H9 (cell line): ENCODE measurements at regions not wholly inside any gene's neighbourhood (a gene's known extent, or its start where the extent isn't known, plus 50 kb on each side); places are given as distances from the start of the nearest gene placed in this dataset.

Source experiments
- DNase-seq: peaks from one replicate; pipeline ENCODE4 v3.0.0-alpha.2; 2017
- H2AFZ ChIP-seq: one replicate; pipeline ENCODE4 v1.6.1; 2013; ENCODE audit warnings: mild to moderate bottlenecking, low read length, control low read depth, moderate library complexity
- H2AK5ac ChIP-seq: 2 replicates; pipeline ENCODE4 v1.6.1; 2013; ENCODE audit warnings: low read length, control low read depth, mixed read lengths; ENCODE audit not compliant: insufficient read length
- H2BK120ac ChIP-seq: one replicate; pipeline ENCODE4 v1.6.1; 2013; ENCODE audit warnings: low read depth, mild to moderate bottlenecking, low read length, control low read depth, inconsistent platforms; ENCODE audit not compliant: poor library complexity, severe bottlenecking
- H2BK12ac ChIP-seq: 2 replicates; pipeline ENCODE4 v1.6.1; 2013; ENCODE audit warnings: low read length, control low read depth, mixed read lengths, low read depth; ENCODE audit not compliant: insufficient read length
- H2BK15ac ChIP-seq: 2 replicates; pipeline ENCODE4 v1.6.1; 2013; ENCODE audit warnings: low read depth, low read length, control low read depth
- H2BK20ac ChIP-seq: one replicate; pipeline ENCODE4 v1.6.1; 2013; ENCODE audit warnings: low read depth, mild to moderate bottlenecking, low read length, control low read depth, inconsistent platforms; ENCODE audit not compliant: poor library complexity, severe bottlenecking
- H2BK5ac ChIP-seq: 2 replicates; pipeline ENCODE4 v1.6.1; 2013; ENCODE audit warnings: low read length, control low read depth, mixed read lengths; ENCODE audit not compliant: insufficient read length
- H3K14ac ChIP-seq: 2 replicates; pipeline ENCODE4 v1.6.1; 2013; ENCODE audit warnings: low read length, control low read depth; ENCODE audit not compliant: insufficient read depth
- H3K18ac ChIP-seq: 2 replicates; pipeline ENCODE4 v1.6.1; 2013; ENCODE audit warnings: low read depth, mild to moderate bottlenecking, mixed read lengths, low read length, control low read depth; ENCODE audit not compliant: insufficient read length
- H3K23ac ChIP-seq: 2 replicates; pipeline ENCODE4 v1.6.1; 2013; ENCODE audit warnings: low read length, control low read depth, mixed read lengths, low read depth; ENCODE audit not compliant: insufficient read length
- H3K23me2 ChIP-seq: 2 replicates; pipeline ENCODE4 v1.6.1; 2013; ENCODE audit warnings: low read depth, mild to moderate bottlenecking, mixed read lengths, low read length, control low read depth; ENCODE audit not compliant: insufficient read length, poor library complexity, severe bottlenecking
- H3K27ac ChIP-seq: 2 replicates; pipeline ENCODE4 v1.5.1; 2013; ENCODE audit warnings: low read length, control low read depth, mixed read lengths, low read depth; ENCODE audit not compliant: insufficient read length
- H3K27me3 ChIP-seq: 2 replicates; pipeline ENCODE4 v1.6.1; 2013; ENCODE audit warnings: low read length, control low read depth, inconsistent platforms; ENCODE audit not compliant: insufficient read depth
- H3K4ac ChIP-seq: 2 replicates; pipeline ENCODE4 v1.6.1; 2013; ENCODE audit warnings: low read depth, mild to moderate bottlenecking, control low read depth, inconsistent platforms, low read length, moderate library complexity
- H3K4me1 ChIP-seq: 2 replicates; pipeline ENCODE4 v1.6.1; 2013; ENCODE audit warnings: low read length, control low read depth, inconsistent platforms; ENCODE audit not compliant: insufficient read depth
- H3K4me2 ChIP-seq: 2 replicates; pipeline ENCODE4 v1.6.1; 2013; ENCODE audit warnings: low read length, control low read depth, mixed read lengths; ENCODE audit not compliant: insufficient read length, insufficient read depth
- H3K56ac ChIP-seq: 2 replicates; pipeline ENCODE4 v1.6.1; 2013; ENCODE audit warnings: low read depth, mild to moderate bottlenecking, mixed read lengths, low read length, control low read depth; ENCODE audit not compliant: insufficient read length
- H3K79me1 ChIP-seq: 2 replicates; pipeline ENCODE4 v1.6.1; 2013; ENCODE audit warnings: low read depth, mild to moderate bottlenecking, moderate library complexity, low read length, control low read depth, inconsistent platforms; ENCODE audit not compliant: insufficient read depth, poor library complexity, severe bottlenecking
- H3K79me2 ChIP-seq: 2 replicates; pipeline ENCODE4 v1.6.1; 2013; ENCODE audit warnings: low read length, control low read depth, inconsistent platforms; ENCODE audit not compliant: insufficient read depth
- H3K9ac ChIP-seq: 2 replicates; pipeline ENCODE4 v1.6.1; 2013; ENCODE audit warnings: low read length, control low read depth, mixed read lengths; ENCODE audit not compliant: insufficient read length; ENCODE audit errors: extremely low read depth
- H3K9me3 ChIP-seq: one replicate; pipeline ENCODE4 v1.6.1; 2013; ENCODE audit warnings: low read depth, low read length, inconsistent platforms; ENCODE audit not compliant: control insufficient read depth
- H3T11ph ChIP-seq: one replicate; pipeline ENCODE4 v1.6.1; 2013; ENCODE audit warnings: mild to moderate bottlenecking, low read length, control low read depth, inconsistent platforms
- H4K20me1 ChIP-seq: one replicate; pipeline ENCODE4 v1.6.1; 2013; ENCODE audit not compliant: control insufficient read depth, insufficient read length, insufficient read depth
- H4K5ac ChIP-seq: 2 replicates; pipeline ENCODE4 v1.6.1; 2013; ENCODE audit warnings: low read depth, mild to moderate bottlenecking, mixed read lengths, low read length, control low read depth; ENCODE audit not compliant: insufficient read length
- H4K8ac ChIP-seq: replicated peaks from 2 replicates; pipeline ENCODE4 v1.6.1; 2013; ENCODE audit warnings: low read length, control low read depth, mixed read lengths, low read depth; ENCODE audit not compliant: insufficient read length
- H4K91ac ChIP-seq: 2 replicates; pipeline ENCODE4 v1.6.1; 2013; ENCODE audit warnings: low read depth, mild to moderate bottlenecking, moderate library complexity, mixed read lengths, low read length, control low read depth; ENCODE audit not compliant: insufficient read length
- H3K27ac Mint-ChIP-seq, 3 experiments: 2 replicates in 2 of 3; 3 replicates in 1 of 3; pipeline ENCODE4 v1.8.0; 2020 to 2021; ENCODE audit warnings: mixed read lengths in 3 of 3, mild to moderate bottlenecking in 1 of 3, moderate library complexity in 1 of 3
- H3K27me3 Mint-ChIP-seq: 2 replicates; pipeline ENCODE4 v1.8.0; 2021; ENCODE audit warnings: low read depth, mild to moderate bottlenecking, moderate library complexity, mixed read lengths
- H3K36me3 Mint-ChIP-seq, 3 experiments: 2 replicates in 2 of 3; 3 replicates in 1 of 3; pipeline ENCODE4 v1.8.0; 2020 to 2021; ENCODE audit warnings: low read depth in 3 of 3, mixed read lengths in 3 of 3; ENCODE audit not compliant: insufficient read depth in 1 of 3
- H3K4me1 Mint-ChIP-seq, 2 experiments: 2 replicates each; pipeline ENCODE4 v1.8.0; 2020; ENCODE audit warnings: mixed read lengths in 2 of 2
- H3K4me3 Mint-ChIP-seq, 2 experiments: 2 replicates in 1 of 2; 3 replicates in 1 of 2; pipeline ENCODE4 v1.8.0; 2020 to 2021; ENCODE audit warnings: mild to moderate bottlenecking in 2 of 2, mixed read lengths in 2 of 2, moderate library complexity in 1 of 2
- H3K9me3 Mint-ChIP-seq, 2 experiments: 2 replicates in 1 of 2; 3 replicates in 1 of 2; pipeline ENCODE4 v1.8.0; 2020; ENCODE audit warnings: mild to moderate bottlenecking in 2 of 2, mixed read lengths in 2 of 2, moderate library complexity in 1 of 2
- CTCF ChIP-seq: fragments of 200-600 bp; sonication (generic); conservative IDR thresholded peaks from 3 replicates; pipeline ENCODE4 v1.8.0; 2021; ENCODE audit warnings: antibody characterized with exemption, mild to moderate bottlenecking
- WGBS: extraction: QIAGEN DNeasy Blood & Tissue Kit; methylation state at CpG from one replicate; pipeline ENCODE4 v1.1.7; 2013; ENCODE audit warnings: missing lambda C conversion rate, low lambda C conversion rate, mixed read lengths; ENCODE audit not compliant: insufficient read length; ENCODE audit errors: extremely low coverage; 5-methylcytosine and 5-hydroxymethylcytosine counted together

GRCh38 chr16:66267292-66268014 is 99.0 kb upstream of the CDH5 start:
- H4K91ac ChIP-seq, result no peak overlapping the region
- no peak for TF ChIP-seq CTCF
- no peak overlapping the region for H3K9ac ChIP-seq
- H3T11ph ChIP-seq, result no peak overlapping the region
- peak; percentile 20 for DNase-seq
- no peak overlapping the region for H2AK5ac ChIP-seq
- no peak overlapping the region for H3K4me2 ChIP-seq
- no peaks in the 10 kb centered on the region for H3K79me2 ChIP-seq
- H4K8ac ChIP-seq, result no peak overlapping the region
- no peak overlapping the region for H3K18ac ChIP-seq
- H3K4me1 Mint-ChIP-seq, result peaks cover 16 to 26% of the 10 kb centered on the region in 2 experiments
- H3K4ac ChIP-seq, result no peak overlapping the region
- no peaks in the 10 kb centered on the region for H3K4me1 ChIP-seq
- no peak overlapping the region for H3K23ac ChIP-seq
- no peaks in the 10 kb centered on the region for H3K23me2 ChIP-seq
- no peaks in the 10 kb centered on the region for H3K9me3 ChIP-seq
- H2AFZ ChIP-seq, result no peak overlapping the region
- H2BK5ac ChIP-seq, result no peak overlapping the region
- no peaks in the 10 kb centered on the region for H4K20me1 ChIP-seq
- no peaks in the 10 kb centered on the region for H3K79me1 ChIP-seq
- H3K27ac Mint-ChIP-seq, result no peak overlapping the region
- no peak overlapping the region for H4K5ac ChIP-seq
- H3K14ac ChIP-seq, result no peak overlapping the region
- no peak overlapping the region for H2BK20ac ChIP-seq
- H2BK12ac ChIP-seq, result no peak overlapping the region
- H2BK15ac ChIP-seq, result no peak overlapping the region
- peaks cover 38% of the 10 kb centered on the region for H3K27me3 Mint-ChIP-seq
- no peaks in the 10 kb centered on the region for H3K27me3 ChIP-seq
- H3K27ac ChIP-seq, result no peak overlapping the region
- H2BK120ac ChIP-seq, result no peak overlapping the region
- H3K56ac ChIP-seq, result no peak overlapping the region
- H3K9me3 Mint-ChIP-seq, result no peaks in the 10 kb centered on the region; a peak in 1 of 5 replicates
- H3K36me3 Mint-ChIP-seq, result peaks cover 0 to 2% (median 0%) of the 10 kb centered on the region in 3 experiments; a peak in 2 of 7 replicates
- WGBS, result no CpG with 5 or more reads among the region's 10 CpGs
- no peak overlapping the region for H3K4me3 Mint-ChIP-seq
